ENCODE measurements at regions not wholly inside any gene's neighbourhood (a gene's known extent, or its start where the extent isn't known, plus 50 kb on each side); places are given as distances from the start of the nearest gene placed in this dataset.
"Not testable (repeated sequence)": the region's sequence is repeated elsewhere in the genome, so short reads cannot be mapped to it uniquely, and the experiment has no call there.

- Histone ChIP-seq H3K9me3 (ENCODE audit: control insufficient read depth in 2 of 2, insufficient read depth in 1 of 2, low read depth in 1 of 2, low read length in 1 of 2) (no peaks in the 10 kb centered on the region), H3K4me1 (ENCODE audit: control insufficient read depth in 3 of 3, insufficient read depth in 2 of 3, low read depth in 1 of 3, low read length in 2 of 3) (no peaks in the 10 kb centered on the region), H3K4me3 (ENCODE audit: low read depth in 1 of 3, low read length in 3 of 3) (no peak overlapping the region), H3K27ac (ENCODE audit: low read depth in 1 of 3, low read length in 2 of 3) (no peak overlapping the region), H3K27me3 (ENCODE audit: control insufficient read depth in 3 of 3, insufficient read depth in 3 of 3, low read length in 3 of 3) (no peaks in the 10 kb centered on the region), H3K36me3 (ENCODE audit: control insufficient read depth in 3 of 3, insufficient read depth in 2 of 3, low read depth in 1 of 3, low read length in 3 of 3) (no peaks in the 10 kb centered on the region)
- DNase-seq (no peak), FAIRE-seq (no peak)
- WGBS, 3 donors: 72 to 79% (median 77%) methylated on average over 6 of the region's 6 CpGs
These were observed 261.8 kb downstream of the GATA3 start for GRCh38 chr10:8316284-8316683.

- not testable (repeated sequence) for H3K27ac ChIP-seq (ENCODE audit: low read depth in 1 of 3, low read length in 2 of 3); H3K4me3 ChIP-seq (ENCODE audit: low read depth in 1 of 3, low read length in 3 of 3); FAIRE-seq; H3K27me3 ChIP-seq (ENCODE audit: control insufficient read depth in 3 of 3, insufficient read depth in 3 of 3, low read length in 3 of 3); H3K36me3 ChIP-seq (ENCODE audit: control insufficient read depth in 3 of 3, insufficient read depth in 2 of 3, low read depth in 1 of 3, low read length in 3 of 3); DNase-seq; H3K4me1 ChIP-seq (ENCODE audit: control insufficient read depth in 3 of 3, insufficient read depth in 2 of 3, low read depth in 1 of 3, low read length in 2 of 3); H3K9me3 ChIP-seq (ENCODE audit: control insufficient read depth in 2 of 2, insufficient read depth in 1 of 2, low read depth in 1 of 2, low read length in 1 of 2)
- 84 to 100% (median 91%) methylated on average over 2 to 3 of the region's 3 CpGs for WGBS, 3 donors
These were observed 263.9 kb downstream of the GATA3 start for GRCh38 chr10:8318429-8318828.

GRCh38 chr10:8318956-8319355 lies 264.5 kb downstream of the GATA3 start:
- Histone ChIP-seq H3K36me3 (ENCODE audit: control insufficient read depth in 3 of 3, insufficient read depth in 2 of 3, low read depth in 1 of 3, low read length in 3 of 3) (no peaks in the 10 kb centered on the region), H3K9me3 (ENCODE audit: control insufficient read depth in 2 of 2, insufficient read depth in 1 of 2, low read depth in 1 of 2, low read length in 1 of 2) (no peaks in the 10 kb centered on the region), H3K27ac (ENCODE audit: low read depth in 1 of 3, low read length in 2 of 3) (no peak overlapping the region), H3K27me3 (ENCODE audit: control insufficient read depth in 3 of 3, insufficient read depth in 3 of 3, low read length in 3 of 3) (no peaks in the 10 kb centered on the region), H3K4me1 (ENCODE audit: control insufficient read depth in 3 of 3, insufficient read depth in 2 of 3, low read depth in 1 of 3, low read length in 2 of 3) (no peaks in the 10 kb centered on the region), H3K4me3 (ENCODE audit: low read depth in 1 of 3, low read length in 3 of 3) (no peak overlapping the region)
- DNase-seq: no peak
- FAIRE-seq: no peak
- 93 to 100% (median 100%) methylated on average over 2 of the region's 2 CpGs for WGBS, 3 donors

GRCh38 chr10:8319704-8320103 lies 265.2 kb downstream of the GATA3 start:
- FAIRE-seq: no peak

GRCh38 chr10:8321990-8322389 lies 267.5 kb downstream of the GATA3 start:
- FAIRE-seq: no peak
- peaks cover 0 to 4% (median 0%) of the 10 kb centered on the region in 3 donors for H3K27me3 ChIP-seq (ENCODE audit: control insufficient read depth in 3 of 3, insufficient read depth in 3 of 3, low read length in 3 of 3)
- H3K9me3 ChIP-seq (ENCODE audit: control insufficient read depth in 2 of 2, insufficient read depth in 1 of 2, low read depth in 1 of 2, low read length in 1 of 2): no peaks in the 10 kb centered on the region
- no peak overlapping the region for H3K4me3 ChIP-seq (ENCODE audit: low read depth in 1 of 3, low read length in 3 of 3)
- DNase-seq: no peak
- no peaks in the 10 kb centered on the region for H3K36me3 ChIP-seq (ENCODE audit: control insufficient read depth in 3 of 3, insufficient read depth in 2 of 3, low read depth in 1 of 3, low read length in 3 of 3)
- 64 to 77% (median 67%) methylated on average over 2 of the region's 2 CpGs for WGBS, 3 donors
- H3K27ac ChIP-seq (ENCODE audit: low read depth in 1 of 3, low read length in 2 of 3): no peak overlapping the region
- no peaks in the 10 kb centered on the region for H3K4me1 ChIP-seq (ENCODE audit: control insufficient read depth in 3 of 3, insufficient read depth in 2 of 3, low read depth in 1 of 3, low read length in 2 of 3)

More at GRCh38 chr10:8319704-8320103, 265.2 kb downstream of the GATA3 start:
- Histone ChIP-seq H3K27me3 (ENCODE audit: control insufficient read depth in 3 of 3, insufficient read depth in 3 of 3, low read length in 3 of 3) (no peaks in the 10 kb centered on the region), H3K9me3 (ENCODE audit: control insufficient read depth in 2 of 2, insufficient read depth in 1 of 2, low read depth in 1 of 2, low read length in 1 of 2) (no peaks in the 10 kb centered on the region), H3K36me3 (ENCODE audit: control insufficient read depth in 3 of 3, insufficient read depth in 2 of 3, low read depth in 1 of 3, low read length in 3 of 3) (no peaks in the 10 kb centered on the region), H3K4me1 (ENCODE audit: control insufficient read depth in 3 of 3, insufficient read depth in 2 of 3, low read depth in 1 of 3, low read length in 2 of 3) (no peaks in the 10 kb centered on the region), H3K4me3 (ENCODE audit: low read depth in 1 of 3, low read length in 3 of 3) (no peak overlapping the region), H3K27ac (ENCODE audit: low read depth in 1 of 3, low read length in 2 of 3) (no peak overlapping the region)
- no peak for DNase-seq

- FAIRE-seq: no peak
These were observed 269.1 kb downstream of the GATA3 start for GRCh38 chr10:8323428-8324054.

GRCh38 chr10:8325024-8325980 lies 270.8 kb downstream of the GATA3 start:
- Histone ChIP-seq H3K36me3 (ENCODE audit: control insufficient read depth in 3 of 3, insufficient read depth in 2 of 3, low read depth in 1 of 3, low read length in 3 of 3) (no peaks in the 10 kb centered on the region), H3K4me1 (ENCODE audit: control insufficient read depth in 3 of 3, insufficient read depth in 2 of 3, low read depth in 1 of 3, low read length in 2 of 3) (no peaks in the 10 kb centered on the region), H3K4me3 (ENCODE audit: low read depth in 1 of 3, low read length in 3 of 3) (no peak overlapping the region), H3K27me3 (ENCODE audit: control insufficient read depth in 3 of 3, insufficient read depth in 3 of 3, low read length in 3 of 3) (peaks cover 0 to 6% (median 0%) of the 10 kb centered on the region in 3 donors), H3K27ac (ENCODE audit: low read depth in 1 of 3, low read length in 2 of 3) (no peak overlapping the region), H3K9me3 (ENCODE audit: control insufficient read depth in 2 of 2, insufficient read depth in 1 of 2, low read depth in 1 of 2, low read length in 1 of 2) (no peaks in the 10 kb centered on the region)
- FAIRE-seq (no peak), DNase-seq (no peak)
- WGBS, 3 donors: 56 to 71% (median 68%) methylated on average over 6 of the region's 6 CpGs

More at GRCh38 chr10:8323428-8324054, 269.1 kb downstream of the GATA3 start:
- no peaks in the 10 kb centered on the region for H3K4me1 ChIP-seq (ENCODE audit: control insufficient read depth in 3 of 3, insufficient read depth in 2 of 3, low read depth in 1 of 3, low read length in 2 of 3)
- H3K4me3 ChIP-seq (ENCODE audit: low read depth in 1 of 3, low read length in 3 of 3): no peak overlapping the region
- no peaks in the 10 kb centered on the region for H3K9me3 ChIP-seq (ENCODE audit: control insufficient read depth in 2 of 2, insufficient read depth in 1 of 2, low read depth in 1 of 2, low read length in 1 of 2)
- H3K36me3 ChIP-seq (ENCODE audit: control insufficient read depth in 3 of 3, insufficient read depth in 2 of 3, low read depth in 1 of 3, low read length in 3 of 3): no peaks in the 10 kb centered on the region
- DNase-seq: no peak
- H3K27me3 ChIP-seq (ENCODE audit: control insufficient read depth in 3 of 3, insufficient read depth in 3 of 3, low read length in 3 of 3): peaks cover 0 to 4% (median 0%) of the 10 kb centered on the region in 3 donors
- H3K27ac ChIP-seq (ENCODE audit: low read depth in 1 of 3, low read length in 2 of 3): no peak overlapping the region
- 24 to 48% (median 44%) methylated on average over 3 of the region's 3 CpGs for WGBS, 3 donors

GRCh38 chr10:8326396-8327139 lies 272.1 kb downstream of the GATA3 start:
- 67 to 74% (median 73%) methylated on average over 18 of the region's 18 CpGs for WGBS, 3 donors
- peaks cover 0 to 11% (median 0%) of the 10 kb centered on the region in 3 donors for H3K27me3 ChIP-seq (ENCODE audit: control insufficient read depth in 3 of 3, insufficient read depth in 3 of 3, low read length in 3 of 3)
- H3K4me3 ChIP-seq (ENCODE audit: low read depth in 1 of 3, low read length in 3 of 3): no peak overlapping the region
- H3K4me1 ChIP-seq (ENCODE audit: control insufficient read depth in 3 of 3, insufficient read depth in 2 of 3, low read depth in 1 of 3, low read length in 2 of 3): no peaks in the 10 kb centered on the region
- DNase-seq (no peak), FAIRE-seq (no peak)
- no peak overlapping the region for H3K27ac ChIP-seq (ENCODE audit: low read depth in 1 of 3, low read length in 2 of 3)
- H3K36me3 ChIP-seq (ENCODE audit: control insufficient read depth in 3 of 3, insufficient read depth in 2 of 3, low read depth in 1 of 3, low read length in 3 of 3): no peaks in the 10 kb centered on the region
- no peaks in the 10 kb centered on the region for H3K9me3 ChIP-seq (ENCODE audit: control insufficient read depth in 2 of 2, insufficient read depth in 1 of 2, low read depth in 1 of 2, low read length in 1 of 2)

Measured in small intestine (tissue), 7 donors.